Activated CD4-positive, alpha-beta memory T cell treated with anti-CD3 and anti-CD28 coated beads, Interleukin-2, amount 10 ng/mL, durations not matched to agents 7 days and 5 days (primary cell): ENCODE measurements at regions not wholly inside any gene's neighbourhood (a gene's known extent, or its start where the extent isn't known, plus 50 kb on each side); places are given as distances from the start of the nearest gene placed in this dataset.

Experiments
- CTCF ChIA-PET: fragments of 350-600 bp; sonication (Branson Sonifier 250); formaldehyde crosslinking; loops from one replicate; lab custom pipeline; 2021; ENCODE audit warnings: antibody characterized with exemption, inconsistent platforms; lab: Charles Lee
- POLR2A ChIA-PET: fragments of 350-600 bp; sonication (Branson Sonifier 250); formaldehyde crosslinking; loops from one replicate; lab custom pipeline; 2021; ENCODE audit warnings: antibody characterized with exemption; lab: Charles Lee
- DNase-seq: peaks from one replicate; pipeline ENCODE4 v3.0.0-alpha.2; 2020
- H3K27ac Mint-ChIP-seq: one replicate; pipeline ENCODE4 v1.8.0; 2021; ENCODE audit warnings: mild to moderate bottlenecking, mixed read lengths
- H3K27me3 Mint-ChIP-seq: one replicate; pipeline ENCODE4 v1.8.0; 2021; ENCODE audit warnings: mixed read lengths
- H3K36me3 Mint-ChIP-seq: one replicate; pipeline ENCODE4 v1.8.0; 2021; ENCODE audit warnings: low read depth, mixed read lengths
- H3K4me1 Mint-ChIP-seq: one replicate; pipeline ENCODE4 v1.8.0; 2021; ENCODE audit warnings: mixed read lengths
- H3K4me3 Mint-ChIP-seq: one replicate; pipeline ENCODE4 v1.8.0; 2021; ENCODE audit warnings: mild to moderate bottlenecking, mixed read lengths
- H3K9me3 Mint-ChIP-seq: one replicate; pipeline ENCODE4 v1.8.0; 2021; ENCODE audit warnings: mixed read lengths

DNA sequence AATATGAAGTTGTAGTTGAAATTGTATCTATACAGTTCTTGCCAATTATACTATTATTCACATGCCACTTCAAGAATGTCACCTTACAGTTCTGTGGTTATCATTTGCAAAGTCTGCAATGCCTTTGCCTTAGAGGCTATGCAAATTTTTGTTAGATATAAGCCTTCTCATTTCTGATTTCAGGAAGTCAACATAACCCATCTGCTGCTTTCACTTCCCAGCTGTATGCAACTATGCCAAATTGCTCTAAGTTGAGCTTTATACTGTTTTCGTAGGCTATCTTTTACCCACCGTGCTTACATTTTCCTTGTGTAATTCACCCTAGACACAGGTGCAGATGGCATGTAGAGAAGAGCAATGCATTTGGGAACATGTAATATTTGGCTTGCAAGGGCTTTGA, 1083.0 kb downstream of the CDH9 start:
- peaks cover 4% of the 10 kb centered on the region for H3K9me3 Mint-ChIP-seq
- ChIA-PET POLR2A (no interaction called here), CTCF (interaction anchor here (0.6 to 0.7 kb wide), 2 partner anchors 57 to 896 kb away, joined by 3 read pairs; no protein-coding TSS in a partner anchor)
- H3K4me1 Mint-ChIP-seq, result no peaks in the 10 kb centered on the region
- no peaks in the 10 kb centered on the region for H3K27me3 Mint-ChIP-seq
- no peak overlapping the region for H3K4me3 Mint-ChIP-seq
- H3K27ac Mint-ChIP-seq, result no peak overlapping the region
- no peak for DNase-seq
- H3K36me3 Mint-ChIP-seq, result no peaks in the 10 kb centered on the region

DNA sequence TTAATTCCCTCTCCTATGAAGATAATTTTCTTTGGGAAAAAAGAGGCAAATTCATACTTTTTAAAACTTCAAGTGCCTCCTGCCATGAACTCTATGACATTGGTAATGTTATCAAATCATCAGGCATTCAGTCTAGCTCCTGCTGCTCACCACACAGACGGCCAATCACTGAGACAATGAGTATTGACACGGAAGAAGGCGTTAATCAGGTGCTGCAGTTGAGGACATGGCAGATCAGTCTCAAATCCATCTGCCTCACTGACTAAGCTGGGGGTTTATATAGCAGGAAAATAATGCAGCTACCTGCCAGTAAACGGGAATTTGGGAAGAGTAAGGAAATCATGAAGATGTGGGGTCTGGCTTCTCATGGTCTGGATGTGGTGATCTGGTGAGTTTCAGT, 1087.7 kb downstream of the CDH9 start:
- CTCF ChIA-PET, result no interaction called here
- Mint-ChIP-seq H3K27me3 (no peaks in the 10 kb centered on the region), H3K27ac (no peak overlapping the region), H3K4me1 (no peaks in the 10 kb centered on the region), H3K9me3 (peaks cover 4% of the 10 kb centered on the region), H3K36me3 (no peaks in the 10 kb centered on the region), H3K4me3 (no peak overlapping the region)
- POLR2A ChIA-PET, result no interaction called here
- no peak for DNase-seq

DNA sequence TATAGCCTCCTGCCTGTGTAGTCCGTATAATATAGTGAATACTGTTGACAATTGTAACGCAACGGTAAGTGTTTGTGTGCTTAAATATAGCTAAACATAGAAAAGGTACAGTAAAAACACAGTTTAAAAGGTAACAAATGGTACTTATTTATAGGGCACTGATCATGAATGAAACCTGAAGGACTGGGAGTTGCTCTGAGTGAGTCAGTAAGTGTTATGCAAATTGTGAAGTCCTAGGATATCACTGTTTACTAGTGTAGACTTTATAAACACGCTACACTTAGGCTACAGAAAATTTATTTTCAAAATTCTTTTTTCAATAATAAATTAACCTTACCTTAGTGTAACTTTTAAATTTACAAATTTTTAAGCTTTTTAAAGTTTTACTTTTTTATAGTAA, 1090.1 kb downstream of the CDH9 start:
- DNase-seq, result no peak
- POLR2A ChIA-PET, result no interaction called here
- Mint-ChIP-seq H3K27me3 (no peaks in the 10 kb centered on the region), H3K36me3 (no peaks in the 10 kb centered on the region), H3K4me3 (no peak overlapping the region), H3K4me1 (no peaks in the 10 kb centered on the region), H3K27ac (no peak overlapping the region), H3K9me3 (peaks cover 6% of the 10 kb centered on the region)
- CTCF ChIA-PET, result no interaction called here

DNA sequence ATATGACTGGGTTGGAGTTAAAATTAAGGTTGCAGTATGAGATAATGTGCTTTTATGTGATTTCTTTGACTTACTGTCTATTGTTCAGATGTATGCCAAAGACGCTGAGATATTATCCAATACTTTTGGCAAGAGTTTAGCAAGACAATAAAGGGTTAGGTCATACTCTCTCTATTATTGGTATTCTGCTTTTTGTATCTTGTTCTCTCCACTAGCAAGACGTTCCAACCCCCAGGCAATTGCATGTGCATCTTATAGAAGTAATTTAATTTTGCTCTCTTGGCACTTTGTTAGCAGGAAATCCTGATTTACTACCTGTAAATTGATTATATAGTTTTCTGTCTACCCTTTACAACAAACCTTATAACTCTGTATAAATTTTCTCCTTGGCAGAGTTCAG, 1093.6 kb downstream of the CDH9 start:
- Mint-ChIP-seq H3K4me1 (no peaks in the 10 kb centered on the region), H3K4me3 (no peak overlapping the region), H3K27me3 (no peaks in the 10 kb centered on the region), H3K9me3 (peaks cover 10% of the 10 kb centered on the region), H3K36me3 (no peaks in the 10 kb centered on the region), H3K27ac (no peak overlapping the region)
- no peak for DNase-seq
- POLR2A ChIA-PET, result no interaction called here
- CTCF ChIA-PET, result no interaction called here

DNA sequence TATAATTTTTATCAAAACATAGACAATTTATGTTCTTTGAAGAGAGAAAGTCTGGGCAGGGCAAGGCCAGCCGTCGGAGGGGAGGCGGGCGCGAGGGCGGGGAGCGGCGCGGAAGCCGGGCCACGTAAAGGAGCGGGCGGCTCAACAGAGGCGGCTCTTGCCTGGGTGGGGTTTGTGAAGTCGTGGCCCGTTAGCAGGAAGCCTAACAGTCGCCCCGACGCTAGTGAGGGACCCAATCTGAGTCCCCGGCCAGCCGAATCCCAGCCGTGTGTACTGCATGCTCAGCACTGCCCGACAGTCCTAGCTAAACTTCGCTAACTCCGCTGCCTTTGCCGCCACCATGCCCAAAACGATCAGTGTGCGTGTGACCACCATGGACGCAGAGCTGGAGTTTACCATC, 1129.2 kb downstream of the CDH9 start:
- CTCF ChIA-PET, result no interaction called here
- Mint-ChIP-seq H3K4me3 (no peak overlapping the region), H3K27me3 (no peaks in the 10 kb centered on the region), H3K36me3 (no peaks in the 10 kb centered on the region), H3K4me1 (no peaks in the 10 kb centered on the region), H3K27ac (no peak overlapping the region), H3K9me3 (peaks cover 23% of the 10 kb centered on the region)
- DNase-seq, result no peak
- POLR2A ChIA-PET, result no interaction called here

DNA sequence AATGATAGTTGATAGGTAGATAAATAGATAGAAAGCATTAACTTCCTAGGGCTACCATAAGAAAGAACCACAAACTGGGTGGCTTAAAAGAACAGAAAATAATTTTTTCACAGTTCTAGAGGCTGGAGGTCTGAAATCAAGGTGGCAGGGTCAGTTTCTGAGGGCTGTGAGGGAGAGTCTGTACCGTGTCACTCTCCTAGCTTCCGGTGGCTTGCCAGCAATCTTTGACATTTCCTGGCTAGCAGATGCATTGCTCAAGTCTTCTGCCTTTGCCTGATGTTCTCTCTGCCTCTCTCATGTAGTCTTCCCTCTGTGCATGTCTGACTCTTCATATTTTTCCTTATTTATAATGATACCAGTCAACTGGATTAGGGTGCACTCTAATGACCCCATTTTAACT, 1132.7 kb downstream of the CDH9 start:
- H3K27me3 Mint-ChIP-seq, result no peaks in the 10 kb centered on the region
- DNase-seq, result no peak
- no peak overlapping the region for H3K27ac Mint-ChIP-seq
- CTCF ChIA-PET, result no interaction called here
- H3K4me3 Mint-ChIP-seq, result no peak overlapping the region
- POLR2A ChIA-PET, result no interaction called here
- H3K4me1 Mint-ChIP-seq, result no peaks in the 10 kb centered on the region
- H3K9me3 Mint-ChIP-seq, result peaks cover 20% of the 10 kb centered on the region
- no peaks in the 10 kb centered on the region for H3K36me3 Mint-ChIP-seq

DNA sequence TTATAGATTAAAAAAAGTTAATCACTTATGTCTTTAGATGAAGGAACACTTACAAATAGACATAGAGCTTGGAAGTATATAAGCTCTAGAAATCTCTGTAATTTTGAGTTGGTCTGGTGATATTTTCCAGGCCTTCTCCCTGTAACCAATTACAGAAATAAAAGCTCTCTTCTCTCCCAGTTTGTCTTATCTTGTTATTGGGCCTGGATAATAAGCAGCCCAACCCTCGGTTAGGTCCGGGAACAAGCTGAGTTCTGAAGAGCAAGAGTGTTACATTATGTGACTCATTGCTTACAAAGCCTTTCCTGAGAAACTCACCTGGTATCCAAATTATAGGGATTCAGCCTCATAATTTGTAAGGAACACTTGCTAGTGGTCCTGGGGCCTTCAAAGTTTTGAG, 1146.2 kb downstream of the CDH9 start:
- no peak overlapping the region for H3K4me3 Mint-ChIP-seq
- DNase-seq, result no peak
- no peaks in the 10 kb centered on the region for H3K36me3 Mint-ChIP-seq
- H3K27me3 Mint-ChIP-seq, result no peaks in the 10 kb centered on the region
- no peak overlapping the region for H3K27ac Mint-ChIP-seq
- H3K9me3 Mint-ChIP-seq, result peaks cover 13% of the 10 kb centered on the region
- no peaks in the 10 kb centered on the region for H3K4me1 Mint-ChIP-seq
- ChIA-PET CTCF (no interaction called here), POLR2A (no interaction called here)

DNA sequence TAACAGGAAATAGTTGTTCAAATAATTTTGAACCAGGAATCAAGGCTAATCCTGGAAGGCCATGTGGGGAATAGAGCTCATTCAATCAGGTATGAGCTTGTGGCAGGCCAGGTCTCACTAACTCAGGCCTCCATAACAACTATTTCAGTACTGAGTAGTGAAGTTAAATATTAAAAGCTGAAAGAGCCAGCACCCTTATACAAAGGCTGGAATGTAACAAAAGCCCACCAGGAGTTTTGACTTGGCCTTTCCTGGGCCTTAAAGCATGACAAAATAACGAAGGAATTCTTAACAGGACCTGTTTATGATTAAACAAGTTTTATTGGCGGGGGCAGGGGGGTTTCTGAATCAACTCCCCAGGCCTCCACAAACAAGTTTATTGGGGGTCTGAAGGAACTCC, 1146.7 kb downstream of the CDH9 start:
- POLR2A ChIA-PET, result no interaction called here
- no peak for DNase-seq
- Mint-ChIP-seq H3K4me3 (no peak overlapping the region), H3K36me3 (no peaks in the 10 kb centered on the region), H3K4me1 (no peaks in the 10 kb centered on the region), H3K27me3 (no peaks in the 10 kb centered on the region), H3K9me3 (peaks cover 15% of the 10 kb centered on the region), H3K27ac (no peak overlapping the region)
- CTCF ChIA-PET, result no interaction called here

DNA sequence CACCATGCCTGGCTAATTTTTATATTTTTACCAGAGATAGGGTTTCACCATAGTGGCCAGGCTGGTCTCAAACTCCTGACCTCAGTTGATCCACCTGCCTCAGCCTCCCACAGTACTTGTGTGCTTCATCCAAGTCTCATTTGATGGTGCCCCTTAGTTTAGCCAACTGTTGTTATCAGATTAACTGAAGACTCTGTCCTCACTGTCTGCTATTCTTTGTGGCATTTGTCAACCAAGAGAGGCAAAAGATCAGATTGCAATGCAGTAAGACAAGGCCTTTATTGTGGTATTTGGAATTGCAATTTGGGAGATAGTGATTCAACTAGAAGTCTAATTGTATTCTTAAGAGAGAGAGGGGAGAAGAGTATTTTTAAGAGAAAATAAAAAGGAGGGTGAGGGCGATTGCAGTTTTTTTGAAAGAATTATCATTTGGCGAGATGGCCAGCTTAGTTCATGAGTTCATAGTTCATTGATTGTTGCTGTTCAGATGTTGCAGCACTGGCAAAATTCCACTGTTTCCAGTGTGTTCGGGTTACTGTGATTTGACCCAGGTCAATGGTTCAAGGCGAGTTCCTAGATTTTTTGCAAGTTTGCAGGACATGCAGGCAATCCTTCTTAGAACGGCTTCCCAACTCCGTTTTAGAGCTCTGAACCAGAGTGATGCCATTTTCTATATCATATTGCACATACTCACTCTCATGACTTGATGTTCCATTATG, 1156.9 kb downstream of the CDH9 start:
- Mint-ChIP-seq H3K36me3 (no peaks in the 10 kb centered on the region), H3K4me3 (no peak overlapping the region), H3K4me1 (no peaks in the 10 kb centered on the region), H3K9me3 (peaks cover 6% of the 10 kb centered on the region), H3K27me3 (no peaks in the 10 kb centered on the region), H3K27ac (no peak overlapping the region)
- no peak for DNase-seq
- POLR2A ChIA-PET, result no interaction called here
- CTCF ChIA-PET, result no interaction called here

DNA sequence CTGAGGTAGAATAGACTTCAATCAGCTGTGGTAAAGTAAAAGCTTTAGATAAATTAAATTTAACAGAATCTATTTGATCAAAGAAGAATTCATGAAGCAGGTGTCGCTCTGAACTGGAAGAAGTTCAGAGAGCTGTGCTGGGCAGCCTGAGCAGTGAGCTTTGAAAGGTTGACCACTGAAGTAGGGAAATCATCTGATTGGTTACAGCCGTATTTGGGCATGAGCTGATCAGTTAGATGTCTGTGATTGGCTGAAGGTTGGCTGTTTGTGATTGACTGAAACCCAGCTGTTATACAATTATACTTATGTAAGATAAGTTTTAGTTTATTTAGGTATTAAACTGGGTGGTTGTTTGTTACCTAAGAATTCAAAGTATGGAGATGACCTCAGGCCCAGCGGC, 1174.6 kb downstream of the CDH9 start:
- Mint-ChIP-seq H3K27me3 (no peaks in the 10 kb centered on the region), H3K4me1 (no peaks in the 10 kb centered on the region), H3K4me3 (no peak overlapping the region), H3K36me3 (no peaks in the 10 kb centered on the region), H3K9me3 (peaks cover 19% of the 10 kb centered on the region), H3K27ac (no peak overlapping the region)
- no peak for DNase-seq
- ChIA-PET CTCF (no interaction called here), POLR2A (no interaction called here)

DNA sequence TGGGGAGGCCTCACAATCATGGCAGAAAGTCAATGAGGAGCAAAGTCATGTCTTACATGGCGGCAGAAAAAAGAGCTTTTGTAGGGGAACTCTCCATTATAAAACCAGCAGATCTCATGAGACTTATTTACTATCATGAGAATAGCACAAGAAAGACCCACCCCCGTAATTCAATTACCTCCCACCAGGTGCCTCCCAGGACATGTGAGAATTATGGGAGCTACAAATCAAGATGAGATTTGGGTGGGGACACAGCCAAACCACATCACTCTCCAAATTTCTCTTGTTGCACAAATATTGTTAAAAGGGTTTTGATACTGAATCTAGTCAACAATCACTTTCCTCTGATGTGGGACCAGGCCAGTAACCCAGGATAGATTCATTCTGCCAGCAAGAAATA, 1176.1 kb downstream of the CDH9 start:
- Mint-ChIP-seq H3K4me1 (no peaks in the 10 kb centered on the region), H3K27me3 (no peaks in the 10 kb centered on the region), H3K27ac (no peak overlapping the region), H3K4me3 (no peak overlapping the region), H3K36me3 (no peaks in the 10 kb centered on the region), H3K9me3 (peaks cover 19% of the 10 kb centered on the region)
- no peak for DNase-seq
- ChIA-PET CTCF (no interaction called here), POLR2A (no interaction called here)

DNA sequence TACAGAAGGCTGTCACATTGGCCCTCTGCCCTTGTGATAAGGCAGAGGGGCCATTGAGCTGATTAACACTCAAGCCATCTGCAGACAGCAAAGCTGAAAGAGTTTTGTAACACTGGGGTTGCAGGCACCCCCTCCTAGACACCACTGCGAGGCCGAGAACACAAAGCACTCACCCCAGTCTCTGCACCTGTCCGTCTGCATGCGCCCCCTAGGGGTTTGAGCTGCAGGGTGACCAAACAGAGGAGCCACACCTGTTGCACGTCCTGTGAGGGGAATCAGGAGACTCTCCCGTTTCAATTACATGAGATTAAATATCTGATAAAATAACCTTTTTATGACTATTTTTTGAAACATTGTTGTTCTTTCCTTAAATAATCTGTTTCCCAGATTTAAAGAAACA, 1180.4 kb downstream of the CDH9 start:
- peaks cover 12% of the 10 kb centered on the region for H3K9me3 Mint-ChIP-seq
- no peak overlapping the region for H3K4me3 Mint-ChIP-seq
- POLR2A ChIA-PET, result no interaction called here
- H3K4me1 Mint-ChIP-seq, result no peaks in the 10 kb centered on the region
- H3K27ac Mint-ChIP-seq, result no peak overlapping the region
- DNase-seq, result no peak
- CTCF ChIA-PET, result no interaction called here
- no peaks in the 10 kb centered on the region for H3K27me3 Mint-ChIP-seq
- no peaks in the 10 kb centered on the region for H3K36me3 Mint-ChIP-seq

DNA sequence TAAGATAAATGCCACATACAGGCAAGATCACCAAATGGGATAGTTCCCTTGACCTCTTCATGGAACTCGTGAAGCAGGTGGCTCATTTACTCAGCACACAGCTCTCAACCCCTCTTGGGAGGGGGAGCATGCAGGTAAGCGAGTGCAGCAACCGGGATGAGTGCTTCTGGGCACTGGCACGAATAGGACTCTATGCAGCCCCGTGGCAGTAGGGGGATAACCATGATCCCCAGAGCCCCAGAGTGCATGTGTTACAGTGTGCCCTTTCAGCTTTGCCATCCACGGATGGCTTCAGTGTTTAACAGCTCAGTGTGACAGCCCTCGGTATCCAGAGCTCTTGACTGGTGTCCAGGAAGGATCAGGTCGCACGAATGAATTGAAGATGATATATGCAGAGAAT, 1187.1 kb downstream of the CDH9 start:
- POLR2A ChIA-PET, result no interaction called here
- Mint-ChIP-seq H3K36me3 (no peaks in the 10 kb centered on the region), H3K27ac (no peak overlapping the region), H3K27me3 (no peaks in the 10 kb centered on the region), H3K4me3 (no peak overlapping the region), H3K9me3 (peaks cover 12% of the 10 kb centered on the region), H3K4me1 (no peaks in the 10 kb centered on the region)
- CTCF ChIA-PET, result no interaction called here
- DNase-seq, result no peak

DNA sequence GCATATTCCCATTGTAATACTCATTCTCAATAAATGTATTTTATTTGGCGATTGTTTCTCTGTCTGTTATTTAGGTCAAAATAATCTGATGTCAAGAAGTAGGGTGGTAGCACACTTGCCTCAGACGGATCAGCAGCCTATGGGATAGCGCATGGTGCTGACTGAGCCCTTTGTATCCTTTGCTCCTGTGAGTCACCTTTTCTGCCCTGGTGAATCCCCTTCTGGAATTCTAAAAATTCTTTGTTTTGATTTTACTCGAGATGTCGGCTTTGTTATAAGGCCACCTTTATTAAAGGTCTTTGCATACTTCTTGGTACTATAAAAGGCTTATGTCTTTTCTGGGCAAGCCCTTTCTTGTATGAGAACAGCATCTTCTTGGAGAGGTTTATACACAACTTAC, 1187.8 kb downstream of the CDH9 start:
- Mint-ChIP-seq H3K27me3 (no peaks in the 10 kb centered on the region), H3K4me1 (no peaks in the 10 kb centered on the region), H3K27ac (no peak overlapping the region), H3K36me3 (no peaks in the 10 kb centered on the region), H3K4me3 (no peak overlapping the region), H3K9me3 (peaks cover 12% of the 10 kb centered on the region)
- DNase-seq, result no peak
- CTCF ChIA-PET, result no interaction called here
- POLR2A ChIA-PET, result no interaction called here
